IMR-90 (cell line): ENCODE measurements at regions not wholly inside any gene's neighbourhood (a gene's known extent, or its start where the extent isn't known, plus 50 kb on each side); places are given as distances from the start of the nearest gene placed in this dataset.

ENCODE experiments used
- ATAC-seq: fragments of 200-7000 bp; cut with Tn5 transposase; 2 replicates; pipeline ENCODE4 v1.9.1; 2020; ENCODE audit warnings: low read depth, mild to moderate bottlenecking, moderate library complexity
- BruUV-seq: library from RNA; stranded (reverse); fragments of 400-500 nt; replicated peaks from 2 replicates; lab custom pipeline; 2021; lab: Mats Ljungman, UMichigan
- CTCF ChIA-PET: fragments of 300-600 bp; formaldehyde crosslinking; extraction: SDS; loops from one replicate; lab custom pipeline; 2021; ENCODE audit warnings: antibody characterized with exemption; lab: Yijun Ruan, JAX
- POLR2A ChIA-PET: fragments of 300-600 bp; sonication (Branson Sonifier 250); formaldehyde crosslinking; loops from one replicate; lab custom pipeline; 2022; ENCODE audit warnings: antibody characterized with exemption; ENCODE audit not compliant: unreplicated experiment; lab: Charles Lee
- DNase-seq: peaks from one replicate; pipeline ENCODE4 v3.0.0; 2013
- H2AFZ ChIP-seq: replicated peaks from 2 replicates; pipeline ENCODE3; 2013; ENCODE audit warnings: low read length, mild to moderate bottlenecking; ENCODE audit not compliant: poor library complexity
- H2AK5ac ChIP-seq: 2 replicates; pipeline ENCODE4 v1.6.1; 2013; ENCODE audit warnings: low read depth, low read length, inconsistent platforms
- H2AK9ac ChIP-seq: replicated peaks from 2 replicates; pipeline ENCODE3; 2013; ENCODE audit warnings: mild to moderate bottlenecking, low read depth, low read length, moderate library complexity; ENCODE audit not compliant: poor library complexity
- H2BK120ac ChIP-seq: 2 replicates; pipeline ENCODE4 v1.6.1; 2013; ENCODE audit warnings: low read depth, low read length, inconsistent platforms
- H2BK15ac ChIP-seq: 3 replicates; pipeline ENCODE4 v1.6.1; 2013; ENCODE audit warnings: low read depth, low read length, inconsistent platforms
- H2BK20ac ChIP-seq: 2 replicates; pipeline ENCODE4 v1.6.1; 2013; ENCODE audit warnings: low read depth, mild to moderate bottlenecking, inconsistent platforms, low read length, moderate library complexity
- H2BK5ac ChIP-seq: 2 replicates; pipeline ENCODE4 v1.6.1; 2013; ENCODE audit warnings: mild to moderate bottlenecking, low read depth, low read length, inconsistent platforms; ENCODE audit not compliant: poor library complexity, severe bottlenecking
- H3K14ac ChIP-seq: replicated peaks from 2 replicates; pipeline ENCODE4 v1.6.1; 2013; ENCODE audit warnings: low read depth, low read length, inconsistent platforms
- H3K18ac ChIP-seq: 2 replicates; pipeline ENCODE4 v1.6.1; 2013; ENCODE audit warnings: low read depth, low read length, control low read depth
- H3K23ac ChIP-seq: 2 replicates; pipeline ENCODE4 v1.6.1; 2013; ENCODE audit warnings: low read depth, low read length, inconsistent platforms
- H3K27ac ChIP-seq: 2 replicates; pipeline ENCODE4 v1.5.1; 2013; ENCODE audit warnings: mild to moderate bottlenecking, control low read depth, low read length; ENCODE audit not compliant: insufficient read depth
- H3K27me3 ChIP-seq: 2 replicates; pipeline ENCODE4 v1.6.1; 2013; ENCODE audit warnings: low read length; ENCODE audit not compliant: control insufficient read depth, insufficient read depth
- H3K36me3 ChIP-seq: 2 replicates; pipeline ENCODE4 v1.6.1; 2013; ENCODE audit warnings: low read length, mixed read lengths; ENCODE audit not compliant: control insufficient read depth, insufficient read depth
- H3K4ac ChIP-seq: 2 replicates; pipeline ENCODE4 v1.6.1; 2013; ENCODE audit warnings: low read depth, low read length, inconsistent platforms
- H3K4me1 ChIP-seq: 2 replicates; pipeline ENCODE4 v1.6.1; 2013; ENCODE audit warnings: low read length, mixed read lengths; ENCODE audit not compliant: control insufficient read depth, insufficient read depth
- H3K4me2 ChIP-seq: 2 replicates; pipeline ENCODE4 v1.6.1; 2013; ENCODE audit warnings: low read depth, mild to moderate bottlenecking, control low read depth, low read length, moderate library complexity
- H3K4me3 ChIP-seq: 2 replicates; pipeline ENCODE4 v1.5.1; 2013; ENCODE audit warnings: low read depth, mild to moderate bottlenecking, control low read depth, low read length, moderate library complexity; ENCODE audit not compliant: insufficient read depth
- H3K56ac ChIP-seq: 2 replicates; pipeline ENCODE4 v1.6.1; 2013; ENCODE audit warnings: low read length, inconsistent platforms; ENCODE audit not compliant: insufficient read depth; ENCODE audit errors: extremely low read depth
- H3K79me1 ChIP-seq, 2 experiments: 2 replicates each; pipeline ENCODE4 v1.6.1; 2013; ENCODE audit warnings: low read length in 2 of 2, inconsistent platforms in 1 of 2, low read depth in 1 of 2
- H3K9ac ChIP-seq: 2 replicates; pipeline ENCODE4 v1.6.1; 2013; ENCODE audit warnings: low read depth, low read length, control low read depth
- H3K9me1 ChIP-seq: 2 replicates; pipeline ENCODE4 v1.6.1; 2013; ENCODE audit warnings: low read length, inconsistent platforms; ENCODE audit not compliant: insufficient read depth
- H3K9me3 ChIP-seq: 2 replicates; pipeline ENCODE4 v1.6.1; 2013; ENCODE audit warnings: low read length; ENCODE audit not compliant: control insufficient read depth, insufficient read depth
- H4K20me1 ChIP-seq: 2 replicates; pipeline ENCODE4 v1.6.1; 2013; ENCODE audit warnings: low read length, inconsistent platforms; ENCODE audit not compliant: insufficient read depth
- H4K5ac ChIP-seq: 2 replicates; pipeline ENCODE4 v1.6.1; 2013; ENCODE audit warnings: mild to moderate bottlenecking, low read depth, low read length, control low read depth
- H4K8ac ChIP-seq, 2 experiments: 2 replicates each; pipeline ENCODE4 v1.6.1; 2013; ENCODE audit warnings: low read depth in 2 of 2, low read length in 2 of 2, control low read depth in 1 of 2, inconsistent platforms in 1 of 2
- H4K91ac ChIP-seq: 2 replicates; pipeline ENCODE4 v1.6.1; 2013; ENCODE audit warnings: low read depth, low read length, inconsistent platforms; ENCODE audit not compliant: insufficient read depth
- BHLHE40 ChIP-seq: fragments of 150-350 bp; IDR thresholded peaks from 2 replicates; pipeline ENCODE4 v1.6.1; 2016; ENCODE audit warnings: mild to moderate bottlenecking, low read depth, low read length
- CEBPB ChIP-seq: IDR thresholded peaks from 2 replicates; pipeline ENCODE4 v1.6.1; 2012; ENCODE audit warnings: low read depth, low read length, improper control_type of control experiment
- CHD1 ChIP-seq: IDR thresholded peaks from 2 replicates; pipeline ENCODE4 v1.6.1; 2012; ENCODE audit warnings: low read depth, low read length, improper control_type of control experiment
- FOS ChIP-seq: fragments of 150-350 bp; IDR thresholded peaks from 2 replicates; pipeline ENCODE4 v1.6.1; 2016; ENCODE audit warnings: low read depth, low read length
- MAFK ChIP-seq: IDR thresholded peaks from 2 replicates; pipeline ENCODE4 v1.6.1; 2012; ENCODE audit warnings: low read depth, low read length, improper control_type of control experiment
- MAZ ChIP-seq: IDR thresholded peaks from 2 replicates; pipeline ENCODE4 v1.6.1; 2012; ENCODE audit warnings: low read depth, mild to moderate bottlenecking, low read length, improper control_type of control experiment, moderate library complexity, borderline replicate concordance
- MXI1 ChIP-seq: IDR thresholded peaks from 2 replicates; pipeline ENCODE4 v1.6.1; 2012; ENCODE audit warnings: low read depth, mild to moderate bottlenecking, low read length, moderate library complexity, borderline replicate concordance
- NFE2L2 ChIP-seq: fragments of 150-350 bp; IDR thresholded peaks from 2 replicates; pipeline ENCODE4 v1.6.1; 2016; ENCODE audit warnings: low read depth, mild to moderate bottlenecking, low read length
- RAD21 ChIP-seq: IDR thresholded peaks from 2 replicates; pipeline ENCODE4 v1.6.1; 2012; ENCODE audit warnings: low read length, improper control_type of control experiment
- SMC3 ChIP-seq: fragments of 150-350 bp; IDR thresholded peaks from 2 replicates; pipeline ENCODE4 v1.6.1; 2016; ENCODE audit warnings: low read depth, mild to moderate bottlenecking, antibody characterized with exemption, low read length, moderate library complexity
- WGBS, 2 experiments: methylation state at CpG; one replicate each; pipeline versions ENCODE4 v1.1.5 to v1.1.7; 2013; ENCODE audit warnings: missing lambda C conversion rate in 2 of 2; ENCODE audit not compliant: insufficient read length in 1 of 2; ENCODE audit errors: extremely low coverage in 2 of 2; 5-methylcytosine and 5-hydroxymethylcytosine counted together
- dilution Hi-C: fragments of 300-500 bp; cut with HindIII; formaldehyde crosslinking; loops from one replicate; pipeline ENCODE4 v1.14.3; 2018; ENCODE audit warnings: low sequenced_read_pairs; ENCODE audit not compliant: unreplicated experiment
- in situ Hi-C: fragments of 300-500 bp; cut with MboI; formaldehyde crosslinking; loops from 3 replicates; pipeline ENCODE4 v1.14.3; 2019; ENCODE audit warnings: low sequenced_read_pairs, inconsistent platforms, mixed read lengths
- intact Hi-C: fragments of 100-400 bp; cut with micrococcal nuclease; formaldehyde crosslinking; loops from 2 replicates; pipeline ENCODE4 v1.10.0; 2022
- TF ChIP-seq, protein P1 (sequence below): conservative IDR thresholded peaks from 2 replicates; pipeline ENCODE4 v1.5.1; 2012; ENCODE audit warnings: mild to moderate bottlenecking, low read depth, low read length, improper control_type of control experiment
- TF ChIP-seq, protein P2 (sequence below): fragments of 150-350 bp; IDR thresholded peaks from 2 replicates; pipeline ENCODE4 v1.6.1; 2016; ENCODE audit warnings: low read depth, mild to moderate bottlenecking, low read length, moderate library complexity, borderline replicate concordance
- TF ChIP-seq, protein P3 (sequence below): fragments of 150-350 bp; IDR thresholded peaks from 2 replicates; pipeline ENCODE4 v1.6.1; 2017; ENCODE audit warnings: mild to moderate bottlenecking, antibody characterized with exemption, low read length, low read depth

DNA sequence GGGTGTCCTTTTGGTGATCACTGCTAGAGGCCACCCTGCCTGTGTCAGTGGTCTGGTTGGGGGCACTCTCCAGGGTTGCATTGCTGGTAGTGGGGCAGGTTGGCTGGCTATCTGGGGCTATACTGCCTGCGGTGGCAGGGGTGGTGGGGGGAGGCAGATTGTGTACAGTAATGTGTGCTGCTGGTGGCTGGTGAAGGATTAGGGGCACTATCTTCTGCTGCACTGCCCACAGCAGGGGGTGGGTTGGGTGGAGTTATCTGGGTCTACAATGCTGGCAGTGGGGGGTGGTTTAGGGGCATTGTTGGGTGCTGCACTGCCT, 204.0 kb upstream of the WSB1 start:
- Histone ChIP-seq H2BK15ac (no peak overlapping the region), H2AK9ac (no peak overlapping the region), H3K9ac (no peak overlapping the region), H2AK5ac (no peak overlapping the region), H3K14ac (no peak overlapping the region), H2AFZ (no peak overlapping the region), H3K18ac (no peak overlapping the region), H3K4ac (no peak overlapping the region), H2BK5ac (no peak overlapping the region), H3K9me3 (peaks cover 4% of the 10 kb centered on the region; the same call in 1 of the 2 replicates), H3K4me3 (no peak overlapping the region), H3K4me1 (no peaks in the 10 kb centered on the region), H3K27me3 (no peaks in the 10 kb centered on the region), H3K79me1 (no peaks in the 10 kb centered on the region), H3K27ac (no peak overlapping the region), H4K5ac (no peak overlapping the region), H3K56ac (no peak overlapping the region), H3K4me2 (no peak overlapping the region), H3K9me1 (no peaks in the 10 kb centered on the region), H3K36me3 (no peaks in the 10 kb centered on the region), H2BK20ac (no peak overlapping the region), H2BK120ac (no peak overlapping the region), H3K23ac (no peak overlapping the region), H4K8ac (no peak overlapping the region), H4K20me1 (no peaks in the 10 kb centered on the region), H4K91ac (no peak overlapping the region)
- intact Hi-C loops = no loop called here
- no peak for TF ChIP-seq MAZ
- TF ChIP-seq, protein P1, sequence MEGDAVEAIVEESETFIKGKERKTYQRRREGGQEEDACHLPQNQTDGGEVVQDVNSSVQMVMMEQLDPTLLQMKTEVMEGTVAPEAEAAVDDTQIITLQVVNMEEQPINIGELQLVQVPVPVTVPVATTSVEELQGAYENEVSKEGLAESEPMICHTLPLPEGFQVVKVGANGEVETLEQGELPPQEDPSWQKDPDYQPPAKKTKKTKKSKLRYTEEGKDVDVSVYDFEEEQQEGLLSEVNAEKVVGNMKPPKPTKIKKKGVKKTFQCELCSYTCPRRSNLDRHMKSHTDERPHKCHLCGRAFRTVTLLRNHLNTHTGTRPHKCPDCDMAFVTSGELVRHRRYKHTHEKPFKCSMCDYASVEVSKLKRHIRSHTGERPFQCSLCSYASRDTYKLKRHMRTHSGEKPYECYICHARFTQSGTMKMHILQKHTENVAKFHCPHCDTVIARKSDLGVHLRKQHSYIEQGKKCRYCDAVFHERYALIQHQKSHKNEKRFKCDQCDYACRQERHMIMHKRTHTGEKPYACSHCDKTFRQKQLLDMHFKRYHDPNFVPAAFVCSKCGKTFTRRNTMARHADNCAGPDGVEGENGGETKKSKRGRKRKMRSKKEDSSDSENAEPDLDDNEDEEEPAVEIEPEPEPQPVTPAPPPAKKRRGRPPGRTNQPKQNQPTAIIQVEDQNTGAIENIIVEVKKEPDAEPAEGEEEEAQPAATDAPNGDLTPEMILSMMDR = no peak
- TF ChIP-seq, protein P2, sequence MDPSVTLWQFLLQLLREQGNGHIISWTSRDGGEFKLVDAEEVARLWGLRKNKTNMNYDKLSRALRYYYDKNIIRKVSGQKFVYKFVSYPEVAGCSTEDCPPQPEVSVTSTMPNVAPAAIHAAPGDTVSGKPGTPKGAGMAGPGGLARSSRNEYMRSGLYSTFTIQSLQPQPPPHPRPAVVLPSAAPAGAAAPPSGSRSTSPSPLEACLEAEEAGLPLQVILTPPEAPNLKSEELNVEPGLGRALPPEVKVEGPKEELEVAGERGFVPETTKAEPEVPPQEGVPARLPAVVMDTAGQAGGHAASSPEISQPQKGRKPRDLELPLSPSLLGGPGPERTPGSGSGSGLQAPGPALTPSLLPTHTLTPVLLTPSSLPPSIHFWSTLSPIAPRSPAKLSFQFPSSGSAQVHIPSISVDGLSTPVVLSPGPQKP = no peak
- TF ChIP-seq RAD21 = no peak
- no peak for TF ChIP-seq CHD1
- no peak for TF ChIP-seq CEBPB
- TF ChIP-seq BHLHE40 = no peak
- TF ChIP-seq, protein P3, sequence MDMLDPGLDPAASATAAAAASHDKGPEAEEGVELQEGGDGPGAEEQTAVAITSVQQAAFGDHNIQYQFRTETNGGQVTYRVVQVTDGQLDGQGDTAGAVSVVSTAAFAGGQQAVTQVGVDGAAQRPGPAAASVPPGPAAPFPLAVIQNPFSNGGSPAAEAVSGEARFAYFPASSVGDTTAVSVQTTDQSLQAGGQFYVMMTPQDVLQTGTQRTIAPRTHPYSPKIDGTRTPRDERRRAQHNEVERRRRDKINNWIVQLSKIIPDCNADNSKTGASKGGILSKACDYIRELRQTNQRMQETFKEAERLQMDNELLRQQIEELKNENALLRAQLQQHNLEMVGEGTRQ = no peak
- no peak for TF ChIP-seq MAFK
- no peak for TF ChIP-seq NFE2L2
- TF ChIP-seq FOS = no peak
- TF ChIP-seq MXI1 = no peak
- TF ChIP-seq SMC3 = no peak
- ChIA-PET POLR2A (no interaction called here), CTCF (no interaction called here)
- BruUV-seq = no TSS peak
- no CpG with 5 or more reads among the region's 1 CpG for WGBS, 2 experiments
- DNase-seq (no peak), ATAC-seq (no peak)
- dilution Hi-C loops = no loop called here
- in situ Hi-C loops = no loop called here
